ENCODE measurements at regions not wholly inside any gene's neighbourhood (a gene's known extent, or its start where the extent isn't known, plus 50 kb on each side); places are given as distances from the start of the nearest gene placed in this dataset.
"Not testable (repeated sequence)": the region's sequence is repeated elsewhere in the genome, so short reads cannot be mapped to it uniquely, and the experiment has no call there.

GRCh38 chr4:3910161-3910950 lies 144.2 kb downstream of the ADRA2C start:
- POLR2A ChIA-PET; H3K27me3 ChIP-seq (ENCODE audit: control insufficient read depth, insufficient read depth, low read length); H3K9me3 ChIP-seq (ENCODE audit: control insufficient read depth, insufficient read depth, low read length); H3K4me3 ChIP-seq (ENCODE audit: low read depth, low read length); H3K27ac ChIP-seq (ENCODE audit: low read depth, low read length); CTCF ChIA-PET; DNase-seq (ENCODE audit: low read depth, low spot score): not testable (repeated sequence)

- ChIA-PET CTCF (no interaction called here), POLR2A (no interaction called here)
- H3K9me3 ChIP-seq (ENCODE audit: control insufficient read depth, insufficient read depth, low read length), result no peaks in the 10 kb centered on the region
- no peaks in the 10 kb centered on the region for H3K27me3 ChIP-seq (ENCODE audit: control insufficient read depth, insufficient read depth, low read length)
- no peak overlapping the region for H3K27ac ChIP-seq (ENCODE audit: low read depth, low read length)
- no peak for DNase-seq (ENCODE audit: low read depth, low spot score)
- H3K4me3 ChIP-seq (ENCODE audit: low read depth, low read length), result no peak overlapping the region
- TF ChIP-seq CTCF (IDR thresholded peaks at IDR 0.05; ENCODE audit: low read depth, low read length), result no peak
These were observed 145.2 kb downstream of the ADRA2C start for GRCh38 chr4:3911252-3911856.

- CTCF ChIA-PET; DNase-seq (ENCODE audit: low read depth, low spot score); H3K27me3 ChIP-seq (ENCODE audit: control insufficient read depth, insufficient read depth, low read length); H3K27ac ChIP-seq (ENCODE audit: low read depth, low read length); H3K4me3 ChIP-seq (ENCODE audit: low read depth, low read length); H3K9me3 ChIP-seq (ENCODE audit: control insufficient read depth, insufficient read depth, low read length); POLR2A ChIA-PET: not testable (repeated sequence)
These were observed 148.3 kb downstream of the ADRA2C start for GRCh38 chr4:3914511-3914910.

GRCh38 chr4:3919509-3919908 lies 153.3 kb downstream of the ADRA2C start:
- H3K9me3 ChIP-seq (ENCODE audit: control insufficient read depth, insufficient read depth, low read length); POLR2A ChIA-PET; H3K27ac ChIP-seq (ENCODE audit: low read depth, low read length); CTCF ChIA-PET; H3K27me3 ChIP-seq (ENCODE audit: control insufficient read depth, insufficient read depth, low read length); H3K4me3 ChIP-seq (ENCODE audit: low read depth, low read length): not testable (repeated sequence)
- DNase-seq (ENCODE audit: low read depth, low spot score), result peak; percentile 4

GRCh38 chr4:3921902-3922301 lies 155.7 kb downstream of the ADRA2C start:
- H3K4me3 ChIP-seq (ENCODE audit: low read depth, low read length); DNase-seq (ENCODE audit: low read depth, low spot score); CTCF ChIA-PET; H3K9me3 ChIP-seq (ENCODE audit: control insufficient read depth, insufficient read depth, low read length); H3K27me3 ChIP-seq (ENCODE audit: control insufficient read depth, insufficient read depth, low read length); H3K27ac ChIP-seq (ENCODE audit: low read depth, low read length); POLR2A ChIA-PET: not testable (repeated sequence)

GRCh38 chr4:3925841-3926240 lies 159.7 kb downstream of the ADRA2C start:
- CTCF ChIA-PET, result not testable (repeated sequence)

GRCh38 chr4:3926271-3926670 lies 160.1 kb downstream of the ADRA2C start:
- POLR2A ChIA-PET; DNase-seq (ENCODE audit: low read depth, low spot score): not testable (repeated sequence)

More at GRCh38 chr4:3925841-3926240, 159.7 kb downstream of the ADRA2C start:
- H3K9me3 ChIP-seq (ENCODE audit: control insufficient read depth, insufficient read depth, low read length); H3K4me3 ChIP-seq (ENCODE audit: low read depth, low read length); DNase-seq (ENCODE audit: low read depth, low spot score); H3K27ac ChIP-seq (ENCODE audit: low read depth, low read length); POLR2A ChIA-PET; H3K27me3 ChIP-seq (ENCODE audit: control insufficient read depth, insufficient read depth, low read length): not testable (repeated sequence)

GRCh38 chr4:3926969-3927755 lies 161.0 kb downstream of the ADRA2C start:
- H3K9me3 ChIP-seq (ENCODE audit: control insufficient read depth, insufficient read depth, low read length); H3K27ac ChIP-seq (ENCODE audit: low read depth, low read length); DNase-seq (ENCODE audit: low read depth, low spot score); H3K27me3 ChIP-seq (ENCODE audit: control insufficient read depth, insufficient read depth, low read length); POLR2A ChIA-PET; CTCF ChIA-PET; H3K4me3 ChIP-seq (ENCODE audit: low read depth, low read length): not testable (repeated sequence)

More at GRCh38 chr4:3926271-3926670, 160.1 kb downstream of the ADRA2C start:
- CTCF ChIA-PET; H3K27me3 ChIP-seq (ENCODE audit: control insufficient read depth, insufficient read depth, low read length); H3K4me3 ChIP-seq (ENCODE audit: low read depth, low read length); H3K9me3 ChIP-seq (ENCODE audit: control insufficient read depth, insufficient read depth, low read length); H3K27ac ChIP-seq (ENCODE audit: low read depth, low read length): not testable (repeated sequence)

GRCh38 chr4:3929431-3929830 lies 163.2 kb downstream of the ADRA2C start:
- H3K27ac ChIP-seq (ENCODE audit: low read depth, low read length); POLR2A ChIA-PET; DNase-seq (ENCODE audit: low read depth, low spot score); CTCF ChIA-PET; H3K27me3 ChIP-seq (ENCODE audit: control insufficient read depth, insufficient read depth, low read length); H3K9me3 ChIP-seq (ENCODE audit: control insufficient read depth, insufficient read depth, low read length); H3K4me3 ChIP-seq (ENCODE audit: low read depth, low read length): not testable (repeated sequence)

- H3K9me3 ChIP-seq (ENCODE audit: control insufficient read depth, insufficient read depth, low read length); H3K27ac ChIP-seq (ENCODE audit: low read depth, low read length); DNase-seq (ENCODE audit: low read depth, low spot score); H3K27me3 ChIP-seq (ENCODE audit: control insufficient read depth, insufficient read depth, low read length); H3K4me3 ChIP-seq (ENCODE audit: low read depth, low read length); POLR2A ChIA-PET; CTCF ChIA-PET: not testable (repeated sequence)
These were observed 166.5 kb downstream of the ADRA2C start for GRCh38 chr4:3932734-3933133.

GRCh38 chr4:3935406-3935805 lies 169.2 kb downstream of the ADRA2C start:
- CTCF ChIA-PET; POLR2A ChIA-PET; H3K9me3 ChIP-seq (ENCODE audit: control insufficient read depth, insufficient read depth, low read length); DNase-seq (ENCODE audit: low read depth, low spot score); H3K27ac ChIP-seq (ENCODE audit: low read depth, low read length); H3K27me3 ChIP-seq (ENCODE audit: control insufficient read depth, insufficient read depth, low read length); H3K4me3 ChIP-seq (ENCODE audit: low read depth, low read length): not testable (repeated sequence)

All from AG04450 (cell line).